ENCODE measurements at regions not wholly inside any gene's neighbourhood (a gene's known extent, or its start where the extent isn't known, plus 50 kb on each side); places are given as distances from the start of the nearest gene placed in this dataset.

GRCh38 chr9:1221298-1221697 is 171.1 kb downstream of the DMRT2 start:
- Mint-ChIP-seq H3K27ac (no peak overlapping the region), H3K9me3 (no peaks in the 10 kb centered on the region), H3K4me1 (no peaks in the 10 kb centered on the region), H3K4me3 (no peak overlapping the region), H3K36me3 (no peaks in the 10 kb centered on the region), H3K27me3 (no peaks in the 10 kb centered on the region)

- Mint-ChIP-seq H3K9me3 (no peaks in the 10 kb centered on the region), H3K4me3 (no peak overlapping the region), H3K4me1 (no peaks in the 10 kb centered on the region), H3K27ac (no peak overlapping the region), H3K36me3 (no peaks in the 10 kb centered on the region), H3K27me3 (no peaks in the 10 kb centered on the region)
These were observed 172.4 kb downstream of the DMRT2 start for GRCh38 chr9:1222511-1222910.

- peaks cover 2 to 4% (median 3%) of the 10 kb centered on the region in 3 donors for H3K9me3 Mint-ChIP-seq
- no peak overlapping the region for H3K4me3 Mint-ChIP-seq
These were observed 182.1 kb downstream of the DMRT2 start for GRCh38 chr9:1231998-1232919.

GRCh38 chr9:1233568-1233967 is 183.4 kb downstream of the DMRT2 start:
- H3K27me3 Mint-ChIP-seq = peaks cover 4% of the 10 kb centered on the region
- H3K9me3 Mint-ChIP-seq = peaks cover 2 to 4% (median 3%) of the 10 kb centered on the region in 3 donors
- H3K4me1 Mint-ChIP-seq = no peaks in the 10 kb centered on the region
- no peaks in the 10 kb centered on the region for H3K36me3 Mint-ChIP-seq
- no peak overlapping the region for H3K27ac Mint-ChIP-seq
- no peak overlapping the region for H3K4me3 Mint-ChIP-seq

More at GRCh38 chr9:1231998-1232919, 182.1 kb downstream of the DMRT2 start:
- Mint-ChIP-seq H3K27me3 (peaks cover 4% of the 10 kb centered on the region), H3K4me1 (no peaks in the 10 kb centered on the region), H3K36me3 (no peaks in the 10 kb centered on the region), H3K27ac (no peak overlapping the region)

GRCh38 chr9:1235650-1236049 is 185.5 kb downstream of the DMRT2 start:
- no peaks in the 10 kb centered on the region for H3K36me3 Mint-ChIP-seq
- no peak overlapping the region for H3K27ac Mint-ChIP-seq
- H3K4me3 Mint-ChIP-seq = no peak overlapping the region
- peaks cover 4% of the 10 kb centered on the region for H3K27me3 Mint-ChIP-seq
- peaks cover 2 to 4% (median 3%) of the 10 kb centered on the region in 3 donors for H3K9me3 Mint-ChIP-seq
- H3K4me1 Mint-ChIP-seq = no peaks in the 10 kb centered on the region

GRCh38 chr9:1236061-1236460 is 185.9 kb downstream of the DMRT2 start:
- no peak overlapping the region for H3K4me3 Mint-ChIP-seq

GRCh38 chr9:1238407-1238806 is 188.2 kb downstream of the DMRT2 start:
- Mint-ChIP-seq H3K36me3 (no peaks in the 10 kb centered on the region), H3K9me3 (peaks cover 2 to 4% (median 3%) of the 10 kb centered on the region in 3 donors)

More at GRCh38 chr9:1236061-1236460, 185.9 kb downstream of the DMRT2 start:
- peaks cover 2 to 4% (median 3%) of the 10 kb centered on the region in 3 donors for H3K9me3 Mint-ChIP-seq
- no peaks in the 10 kb centered on the region for H3K4me1 Mint-ChIP-seq
- no peak overlapping the region for H3K27ac Mint-ChIP-seq
- H3K27me3 Mint-ChIP-seq = peaks cover 4% of the 10 kb centered on the region
- H3K36me3 Mint-ChIP-seq = no peaks in the 10 kb centered on the region

GRCh38 chr9:1248743-1249142 is 198.6 kb downstream of the DMRT2 start:
- Mint-ChIP-seq H3K4me1 (no peaks in the 10 kb centered on the region), H3K27ac (no peak overlapping the region), H3K4me3 (no peak overlapping the region), H3K9me3 (no peaks in the 10 kb centered on the region), H3K36me3 (no peaks in the 10 kb centered on the region), H3K27me3 (peaks cover 1% of the 10 kb centered on the region)

More at GRCh38 chr9:1238407-1238806, 188.2 kb downstream of the DMRT2 start:
- Mint-ChIP-seq H3K4me3 (no peak overlapping the region), H3K27me3 (peaks cover 4% of the 10 kb centered on the region), H3K27ac (no peak overlapping the region), H3K4me1 (no peaks in the 10 kb centered on the region)

GRCh38 chr9:1253064-1253979 is 203.2 kb downstream of the DMRT2 start:
- Mint-ChIP-seq H3K36me3 (no peaks in the 10 kb centered on the region), H3K4me1 (no peaks in the 10 kb centered on the region), H3K27ac (no peak overlapping the region), H3K4me3 (no peak overlapping the region), H3K27me3 (peaks cover 1% of the 10 kb centered on the region), H3K9me3 (peaks cover 0 to 2% (median 0%) of the 10 kb centered on the region in 3 donors)

- no peak overlapping the region for H3K27ac Mint-ChIP-seq
- peaks cover 1% of the 10 kb centered on the region for H3K27me3 Mint-ChIP-seq
- H3K36me3 Mint-ChIP-seq = no peaks in the 10 kb centered on the region
- no peaks in the 10 kb centered on the region for H3K4me1 Mint-ChIP-seq
- H3K9me3 Mint-ChIP-seq = peaks cover 0 to 2% (median 0%) of the 10 kb centered on the region in 3 donors
- no peak overlapping the region for H3K4me3 Mint-ChIP-seq
These were observed 203.9 kb downstream of the DMRT2 start for GRCh38 chr9:1254071-1254470.

- no peak overlapping the region for H3K4me3 Mint-ChIP-seq
- H3K27ac Mint-ChIP-seq = no peak overlapping the region
- H3K27me3 Mint-ChIP-seq = peaks cover 1% of the 10 kb centered on the region
- H3K36me3 Mint-ChIP-seq = no peaks in the 10 kb centered on the region
- peaks cover 0 to 2% (median 0%) of the 10 kb centered on the region in 3 donors for H3K9me3 Mint-ChIP-seq
- no peaks in the 10 kb centered on the region for H3K4me1 Mint-ChIP-seq
These were observed 206.0 kb downstream of the DMRT2 start for GRCh38 chr9:1256178-1256577.

GRCh38 chr9:1261266-1261665 is 211.1 kb downstream of the DMRT2 start:
- H3K27ac Mint-ChIP-seq = no peak overlapping the region
- peaks cover 2% of the 10 kb centered on the region for H3K36me3 Mint-ChIP-seq
- H3K4me3 Mint-ChIP-seq = no peak overlapping the region
- H3K4me1 Mint-ChIP-seq = no peaks in the 10 kb centered on the region
- H3K27me3 Mint-ChIP-seq = peaks cover 1% of the 10 kb centered on the region
- peaks cover 0 to 2% (median 0%) of the 10 kb centered on the region in 3 donors for H3K9me3 Mint-ChIP-seq

GRCh38 chr9:1261879-1262766 is 212.0 kb downstream of the DMRT2 start:
- H3K4me1 Mint-ChIP-seq = no peaks in the 10 kb centered on the region
- no peak overlapping the region for H3K27ac Mint-ChIP-seq
- no peak overlapping the region for H3K4me3 Mint-ChIP-seq
- peaks cover 1% of the 10 kb centered on the region for H3K27me3 Mint-ChIP-seq
- H3K36me3 Mint-ChIP-seq = peaks cover 2% of the 10 kb centered on the region
- H3K9me3 Mint-ChIP-seq = peaks cover 0 to 2% (median 0%) of the 10 kb centered on the region in 3 donors

GRCh38 chr9:1267141-1267570 is 217.0 kb downstream of the DMRT2 start:
- Mint-ChIP-seq H3K4me3 (no peak overlapping the region), H3K27ac (no peak overlapping the region), H3K4me1 (no peaks in the 10 kb centered on the region), H3K27me3 (peaks cover 1% of the 10 kb centered on the region), H3K9me3 (peaks cover 0 to 4% (median 0%) of the 10 kb centered on the region in 3 donors), H3K36me3 (peaks cover 2% of the 10 kb centered on the region)
